Head of caudate nucleus (tissue), 42 donors: ENCODE measurements at regions not wholly inside any gene's neighbourhood (a gene's known extent, or its start where the extent isn't known, plus 50 kb on each side); places are given as distances from the start of the nearest gene placed in this dataset.
"Not testable (repeated sequence)": the region's sequence is repeated elsewhere in the genome, so short reads cannot be mapped to it uniquely, and the experiment has no call there.

ENCODE experiments used
- DNase-seq, 42 donors: peaks; one replicate each; pipeline versions ENCODE4 v3.0.0 to v3.0.0-alpha.2; 2020 to 2021; ENCODE audit warnings: mixed read lengths in 7 of 42
- intact Hi-C: fragments of 100-400 bp; cut with DNase I; formaldehyde crosslinking; loops from one replicate; pipeline ENCODE4 v1.15.0; 2022

GRCh38 chr13:64121023-64121709 is 2705.5 kb upstream of the PCDH20 start:
- intact Hi-C loops, DNase-seq: not testable (repeated sequence)

GRCh38 chr13:64099994-64100393 is 2684.3 kb upstream of the PCDH20 start:
- no peak for DNase-seq
- intact Hi-C loops, result no loop called here

- no peak for DNase-seq
Measured at GRCh38 chr13:64090311-64090710, 2674.7 kb upstream of the PCDH20 start.

GRCh38 chr13:64088491-64088890 is 2672.8 kb upstream of the PCDH20 start:
- intact Hi-C loops, result no loop called here
- DNase-seq, result no peak

More at GRCh38 chr13:64090311-64090710, 2674.7 kb upstream of the PCDH20 start:
- intact Hi-C loops, result no loop called here

- intact Hi-C loops, result no loop called here
- no peak for DNase-seq
Measured at GRCh38 chr13:64087624-64088023, 2672.0 kb upstream of the PCDH20 start.

- intact Hi-C loops, result no loop called here
Measured at GRCh38 chr13:64083811-64084210, 2668.2 kb upstream of the PCDH20 start.

GRCh38 chr13:64083396-64083795 is 2667.7 kb upstream of the PCDH20 start:
- no peak for DNase-seq
- intact Hi-C loops, result no loop called here

More at GRCh38 chr13:64083811-64084210, 2668.2 kb upstream of the PCDH20 start:
- DNase-seq, result no peak

GRCh38 chr13:64078480-64078936 is 2662.9 kb upstream of the PCDH20 start:
- intact Hi-C loops, result no loop called here
- DNase-seq, result peak in 1 of 42 donors; percentile 9

- intact Hi-C loops, result no loop called here
Measured at GRCh38 chr13:64078025-64078424, 2662.4 kb upstream of the PCDH20 start.

GRCh38 chr13:64077132-64077835 is 2661.6 kb upstream of the PCDH20 start:
- intact Hi-C loops, DNase-seq: not testable (repeated sequence)

More at GRCh38 chr13:64078025-64078424, 2662.4 kb upstream of the PCDH20 start:
- DNase-seq, result no peak

- intact Hi-C loops, result no loop called here
- DNase-seq, result no peak
Measured at GRCh38 chr13:64075543-64076271, 2660.1 kb upstream of the PCDH20 start.

- no peak for DNase-seq
- intact Hi-C loops, result no loop called here
Measured at GRCh38 chr13:64074971-64075474, 2659.4 kb upstream of the PCDH20 start.

GRCh38 chr13:64073203-64073602 is 2657.6 kb upstream of the PCDH20 start:
- intact Hi-C loops, result no loop called here
- DNase-seq, result no peak

GRCh38 chr13:64071352-64071751 is 2655.7 kb upstream of the PCDH20 start:
- intact Hi-C loops, result no loop called here
- no peak for DNase-seq

- intact Hi-C loops, result no loop called here
- DNase-seq, result no peak
Measured at GRCh38 chr13:64069892-64070291, 2654.2 kb upstream of the PCDH20 start.

- no peak for DNase-seq
- intact Hi-C loops, result no loop called here
Measured at GRCh38 chr13:64066711-64067110, 2651.1 kb upstream of the PCDH20 start.

- intact Hi-C loops, result no loop called here
- no peak for DNase-seq
Measured at GRCh38 chr13:64061649-64062048, 2646.0 kb upstream of the PCDH20 start.

- intact Hi-C loops, result no loop called here
Measured at GRCh38 chr13:64057372-64058020, 2641.8 kb upstream of the PCDH20 start.

GRCh38 chr13:64054321-64054720 is 2638.7 kb upstream of the PCDH20 start:
- no peak for DNase-seq
- intact Hi-C loops, result no loop called here

More at GRCh38 chr13:64057372-64058020, 2641.8 kb upstream of the PCDH20 start:
- DNase-seq, result no peak
